Mesothelial cell of epicardium (in vitro differentiated cells): ENCODE measurements at regions not wholly inside any gene's neighbourhood (a gene's known extent, or its start where the extent isn't known, plus 50 kb on each side); places are given as distances from the start of the nearest gene placed in this dataset.

Experiments used
- DNase-seq, 2 experiments: peaks; one replicate each; pipeline ENCODE4 v3.0.0; 2021; ENCODE audit warnings: low spot score in 2 of 2; ENCODE audit not compliant: unreplicated experiment in 2 of 2
- H3K27ac Mint-ChIP-seq: 2 replicates; pipeline ENCODE4 v1.8.0; 2021; ENCODE audit warnings: mixed read lengths
- H3K27me3 Mint-ChIP-seq: 2 replicates; pipeline ENCODE4 v1.8.0; 2021; ENCODE audit warnings: low read depth, mixed read lengths
- H3K36me3 Mint-ChIP-seq: 2 replicates; pipeline ENCODE4 v1.8.0; 2021; ENCODE audit warnings: mixed read lengths
- H3K4me1 Mint-ChIP-seq: 2 replicates; pipeline ENCODE4 v1.8.0; 2021; ENCODE audit warnings: mixed read lengths
- H3K4me3 Mint-ChIP-seq: 2 replicates; pipeline ENCODE4 v1.8.0; 2021; ENCODE audit warnings: mild to moderate bottlenecking, moderate library complexity, mixed read lengths
- H3K9me3 Mint-ChIP-seq: 2 replicates; pipeline ENCODE4 v1.8.0; 2021; ENCODE audit warnings: mixed read lengths
- CTCF ChIP-seq: fragments of 200-600 bp; sonication (generic); IDR thresholded peaks from one replicate; pipeline ENCODE4 v1.5.0; 2021; ENCODE audit warnings: antibody characterized with exemption; ENCODE audit not compliant: unreplicated experiment

GRCh38 chr20:52829111-52829510 lies 143.0 kb upstream of the TSHZ2 start:
- no peak overlapping the region for H3K4me3 Mint-ChIP-seq
- peaks cover 6% of the 10 kb centered on the region for H3K36me3 Mint-ChIP-seq
- TF ChIP-seq CTCF = no peak
- peaks cover 18% of the 10 kb centered on the region for H3K9me3 Mint-ChIP-seq
- DNase-seq = no peak
- peaks cover 15% of the 10 kb centered on the region for H3K27me3 Mint-ChIP-seq
- H3K27ac Mint-ChIP-seq = no peak overlapping the region
- no peaks in the 10 kb centered on the region for H3K4me1 Mint-ChIP-seq

- no peak for TF ChIP-seq CTCF
- Mint-ChIP-seq H3K27ac (no peak overlapping the region), H3K4me3 (no peak overlapping the region), H3K27me3 (peaks cover 17% of the 10 kb centered on the region), H3K36me3 (peaks cover 6% of the 10 kb centered on the region), H3K9me3 (peaks cover 18% of the 10 kb centered on the region), H3K4me1 (no peaks in the 10 kb centered on the region)
- no peak for DNase-seq
These were observed 144.0 kb upstream of the TSHZ2 start for GRCh38 chr20:52828199-52828598.

GRCh38 chr20:52826722-52827121 lies 145.4 kb upstream of the TSHZ2 start:
- TF ChIP-seq CTCF = no peak
- Mint-ChIP-seq H3K4me1 (no peaks in the 10 kb centered on the region), H3K4me3 (no peak overlapping the region)

GRCh38 chr20:52826321-52826720 lies 145.8 kb upstream of the TSHZ2 start:
- Mint-ChIP-seq H3K36me3 (peaks cover 6% of the 10 kb centered on the region), H3K4me3 (no peak overlapping the region), H3K27me3 (peaks cover 31% of the 10 kb centered on the region), H3K4me1 (no peaks in the 10 kb centered on the region), H3K27ac (no peak overlapping the region), H3K9me3 (peaks cover 18% of the 10 kb centered on the region)
- no peak for TF ChIP-seq CTCF
- DNase-seq = no peak

More at GRCh38 chr20:52826722-52827121, 145.4 kb upstream of the TSHZ2 start:
- Mint-ChIP-seq H3K36me3 (peaks cover 6% of the 10 kb centered on the region), H3K27me3 (peaks cover 28% of the 10 kb centered on the region), H3K27ac (no peak overlapping the region), H3K9me3 (peaks cover 18% of the 10 kb centered on the region)
- no peak for DNase-seq

- Mint-ChIP-seq H3K36me3 (peaks cover 2% of the 10 kb centered on the region), H3K27me3 (peaks cover 33% of the 10 kb centered on the region), H3K9me3 (peaks cover 13% of the 10 kb centered on the region), H3K4me1 (no peaks in the 10 kb centered on the region), H3K27ac (no peak overlapping the region), H3K4me3 (no peak overlapping the region)
- no peak for DNase-seq
- no peak for TF ChIP-seq CTCF
These were observed 147.5 kb upstream of the TSHZ2 start for GRCh38 chr20:52824494-52825216.
